Neural progenitor cell (in vitro differentiated cells): ENCODE measurements at regions not wholly inside any gene's neighbourhood (a gene's known extent, or its start where the extent isn't known, plus 50 kb on each side); places are given as distances from the start of the nearest gene placed in this dataset.

Experiments
- DNase-seq: peaks from one replicate; pipeline ENCODE4 v3.0.0-alpha.2; 2016; ENCODE audit warnings: low spot score
- H2AFZ ChIP-seq: fragments of 200-600 bp; sonication (generic); replicated peaks from 2 replicates; pipeline ENCODE4 v1.6.1; 2016; ENCODE audit warnings: antibody characterized with exemption
- H3F3A ChIP-seq: fragments of 200-600 bp; sonication (generic); 2 replicates; pipeline ENCODE4 v1.6.1; 2016; ENCODE audit warnings: antibody characterized with exemption, low read depth
- H3K27ac ChIP-seq: fragments of 200-600 bp; sonication (generic); 2 replicates; pipeline ENCODE4 v1.5.1; 2016; ENCODE audit warnings: mild to moderate bottlenecking
- H3K27me3 ChIP-seq: fragments of 200-600 bp; sonication (generic); 2 replicates; pipeline ENCODE4 v1.6.1; 2016; ENCODE audit warnings: mild to moderate bottlenecking, moderate library complexity
- H3K36me3 ChIP-seq: fragments of 200-600 bp; sonication (generic); 2 replicates; pipeline ENCODE4 v1.5.1; 2016
- H3K4me1 ChIP-seq: fragments of 200-600 bp; sonication (generic); 2 replicates; pipeline ENCODE4 v1.6.1; 2016; ENCODE audit warnings: mixed run types
- H3K4me2 ChIP-seq: fragments of 200-600 bp; sonication (generic); 2 replicates; pipeline ENCODE4 v1.6.1; 2016
- H3K4me3 ChIP-seq: fragments of 200-600 bp; sonication (generic); 2 replicates; pipeline ENCODE4 v1.5.1; 2016
- H3K79me2 ChIP-seq: fragments of 200-600 bp; sonication (generic); 2 replicates; pipeline ENCODE4 v1.6.1; 2016; ENCODE audit warnings: low read depth
- H3K9ac ChIP-seq: fragments of 200-600 bp; sonication (generic); 2 replicates; pipeline ENCODE4 v1.6.1; 2016
- H3K9me3 ChIP-seq: fragments of 200-600 bp; sonication (generic); 2 replicates; pipeline ENCODE4 v1.5.1; 2016; ENCODE audit warnings: low read depth
- H4K20me1 ChIP-seq: fragments of 200-600 bp; sonication (generic); 2 replicates; pipeline ENCODE4 v1.6.1; 2016; ENCODE audit warnings: low read depth
- H3K27ac Mint-ChIP-seq: 3 replicates; pipeline ENCODE4 v1.8.0; 2021; ENCODE audit warnings: mixed read lengths
- H3K27me3 Mint-ChIP-seq: 2 replicates; pipeline ENCODE4 v1.8.0; 2022; ENCODE audit warnings: low read depth, mild to moderate bottlenecking, inconsistent platforms, moderate library complexity, mixed read lengths; ENCODE audit not compliant: insufficient read depth
- H3K36me3 Mint-ChIP-seq: 3 replicates; pipeline ENCODE4 v1.8.0; 2021; ENCODE audit warnings: mixed read lengths
- H3K4me1 Mint-ChIP-seq: 3 replicates; pipeline ENCODE4 v1.8.0; 2021; ENCODE audit warnings: mixed read lengths
- H3K4me3 Mint-ChIP-seq: 3 replicates; pipeline ENCODE4 v1.8.0; 2021; ENCODE audit warnings: mild to moderate bottlenecking, moderate library complexity, mixed read lengths
- H3K9me3 Mint-ChIP-seq: 3 replicates; pipeline ENCODE4 v1.8.0; 2020; ENCODE audit warnings: mixed read lengths
- EZH2 ChIP-seq: fragments of 200-600 bp; sonication (generic); IDR thresholded peaks from 2 replicates; pipeline ENCODE4 v1.6.1; 2017; ENCODE audit warnings: antibody characterized with exemption, mild to moderate bottlenecking, moderate library complexity
- EZH2phosphoT487 ChIP-seq: fragments of 200-600 bp; sonication (generic); IDR thresholded peaks from 2 replicates; pipeline ENCODE4 v1.6.1; 2017; ENCODE audit warnings: antibody characterized with exemption
- TF ChIP-seq, protein P1 (sequence below): fragments of 200-600 bp; sonication (generic); IDR thresholded peaks from 2 replicates; pipeline ENCODE4 v1.5.1; 2017; ENCODE audit warnings: antibody characterized with exemption, mild to moderate bottlenecking

GRCh38 chr7:24024276-24025068, 259.5 kb upstream of the NPY start:
- H3K4me1 Mint-ChIP-seq, result peaks cover 17% of the 10 kb centered on the region
- H3K27ac Mint-ChIP-seq, result peak overlapping the region; percentile 62
- H3K9me3 Mint-ChIP-seq, result no peaks in the 10 kb centered on the region
- H2AFZ ChIP-seq, result peak overlapping the region; percentile 88
- peak overlapping the region; percentile 39 for H3K4me3 Mint-ChIP-seq
- H3K4me3 ChIP-seq, result no peak overlapping the region
- H4K20me1 ChIP-seq, result no peaks in the 10 kb centered on the region
- H3K36me3 ChIP-seq, result no peaks in the 10 kb centered on the region
- H3F3A ChIP-seq, result no peaks in the 10 kb centered on the region
- H3K9me3 ChIP-seq, result no peaks in the 10 kb centered on the region
- no peaks in the 10 kb centered on the region for H3K79me2 ChIP-seq
- peaks cover 5% of the 10 kb centered on the region for H3K27me3 Mint-ChIP-seq
- H3K27ac ChIP-seq, result no peak overlapping the region
- H3K36me3 Mint-ChIP-seq, result no peaks in the 10 kb centered on the region
- H3K9ac ChIP-seq, result no peak overlapping the region
- peak; percentile 6 for DNase-seq
- peak overlapping the region; percentile 11 for H3K4me2 ChIP-seq
- peaks cover 20% of the 10 kb centered on the region for H3K4me1 ChIP-seq
- no peaks in the 10 kb centered on the region for H3K27me3 ChIP-seq
- TF ChIP-seq EZH2phosphoT487 (no peak), EZH2 (no peak)
- TF ChIP-seq, protein P1, sequence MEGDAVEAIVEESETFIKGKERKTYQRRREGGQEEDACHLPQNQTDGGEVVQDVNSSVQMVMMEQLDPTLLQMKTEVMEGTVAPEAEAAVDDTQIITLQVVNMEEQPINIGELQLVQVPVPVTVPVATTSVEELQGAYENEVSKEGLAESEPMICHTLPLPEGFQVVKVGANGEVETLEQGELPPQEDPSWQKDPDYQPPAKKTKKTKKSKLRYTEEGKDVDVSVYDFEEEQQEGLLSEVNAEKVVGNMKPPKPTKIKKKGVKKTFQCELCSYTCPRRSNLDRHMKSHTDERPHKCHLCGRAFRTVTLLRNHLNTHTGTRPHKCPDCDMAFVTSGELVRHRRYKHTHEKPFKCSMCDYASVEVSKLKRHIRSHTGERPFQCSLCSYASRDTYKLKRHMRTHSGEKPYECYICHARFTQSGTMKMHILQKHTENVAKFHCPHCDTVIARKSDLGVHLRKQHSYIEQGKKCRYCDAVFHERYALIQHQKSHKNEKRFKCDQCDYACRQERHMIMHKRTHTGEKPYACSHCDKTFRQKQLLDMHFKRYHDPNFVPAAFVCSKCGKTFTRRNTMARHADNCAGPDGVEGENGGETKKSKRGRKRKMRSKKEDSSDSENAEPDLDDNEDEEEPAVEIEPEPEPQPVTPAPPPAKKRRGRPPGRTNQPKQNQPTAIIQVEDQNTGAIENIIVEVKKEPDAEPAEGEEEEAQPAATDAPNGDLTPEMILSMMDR, result no peak

- no peaks in the 10 kb centered on the region for H3K9me3 ChIP-seq
- peaks cover 13% of the 10 kb centered on the region for H3K4me1 ChIP-seq
- H3K4me3 ChIP-seq, result no peak overlapping the region
- Mint-ChIP-seq H3K27ac (peak overlapping the region; percentile 74), H3K4me1 (peaks cover 15% of the 10 kb centered on the region), H3K36me3 (no peaks in the 10 kb centered on the region), H3K9me3 (no peaks in the 10 kb centered on the region), H3K4me3 (no peak overlapping the region), H3K27me3 (peaks cover 4% of the 10 kb centered on the region)
- H2AFZ ChIP-seq, result peak overlapping the region; percentile 39
- no peak overlapping the region for H3K9ac ChIP-seq
- no peaks in the 10 kb centered on the region for H3K79me2 ChIP-seq
- no peaks in the 10 kb centered on the region for H3K27me3 ChIP-seq
- H3K27ac ChIP-seq, result no peak overlapping the region
- H3K36me3 ChIP-seq, result no peaks in the 10 kb centered on the region
- no peaks in the 10 kb centered on the region for H3F3A ChIP-seq
- TF ChIP-seq EZH2phosphoT487 (no peak), EZH2 (no peak)
- TF ChIP-seq, protein P1, result no peak
- H3K4me2 ChIP-seq, result peak overlapping the region; percentile 11
- peak; percentile 9 for DNase-seq
- no peaks in the 10 kb centered on the region for H4K20me1 ChIP-seq
Measured at GRCh38 chr7:24025094-24025493, 258.9 kb upstream of the NPY start.

GRCh38 chr7:24025765-24026164, 258.2 kb upstream of the NPY start:
- Histone ChIP-seq H3K79me2 (no peaks in the 10 kb centered on the region), H3F3A (no peaks in the 10 kb centered on the region), H3K4me3 (no peak overlapping the region), H3K9me3 (no peaks in the 10 kb centered on the region), H4K20me1 (no peaks in the 10 kb centered on the region), H2AFZ (no peak overlapping the region), H3K4me2 (no peak overlapping the region), H3K27ac (no peak overlapping the region), H3K36me3 (no peaks in the 10 kb centered on the region), H3K4me1 (peaks cover 11% of the 10 kb centered on the region), H3K9ac (no peak overlapping the region), H3K27me3 (no peaks in the 10 kb centered on the region)
- Mint-ChIP-seq H3K4me3 (no peak overlapping the region), H3K27me3 (peaks cover 2% of the 10 kb centered on the region), H3K36me3 (no peaks in the 10 kb centered on the region), H3K4me1 (peaks cover 15% of the 10 kb centered on the region), H3K27ac (peak overlapping the region; percentile 74), H3K9me3 (no peaks in the 10 kb centered on the region)
- DNase-seq, result no peak
- TF ChIP-seq, protein P1, result no peak
- TF ChIP-seq EZH2 (no peak), EZH2phosphoT487 (no peak)
